Esophagus muscularis mucosa (tissue), 4 donors: ENCODE measurements at regions not wholly inside any gene's neighbourhood (a gene's known extent, or its start where the extent isn't known, plus 50 kb on each side); places are given as distances from the start of the nearest gene placed in this dataset.

Experiments
- DNase-seq: peaks from one replicate; pipeline ENCODE4 v3.0.0-alpha.2; 2017; ENCODE audit errors: extremely low spot score
- H3K27ac ChIP-seq, 4 donors: fragments of 200-600 bp; sonication (generic); replicated peaks in 1 of 4; 1 replicate in 3 of 4; 2 replicates in 1 of 4; pipeline ENCODE4 v1.5.1; 2016 to 2019; ENCODE audit warnings: mild to moderate bottlenecking in 1 of 4
- H3K27me3 ChIP-seq, 4 donors: fragments of 200-600 bp; sonication (generic); one replicate each; pipeline versions ENCODE4 v1.5.1 to v1.6.0; 2016 to 2019
- H3K36me3 ChIP-seq, 4 donors: fragments of 200-600 bp; sonication (generic); one replicate each; pipeline ENCODE4 v1.5.1; 2016 to 2019
- H3K4me1 ChIP-seq, 4 donors: fragments of 200-600 bp; sonication (generic); one replicate each; pipeline ENCODE4 v1.5.1; 2016 to 2019
- H3K4me3 ChIP-seq, 4 donors: fragments of 200-600 bp; sonication (generic); 1 replicate in 2 of 4; 2 replicates in 2 of 4; pipeline ENCODE4 v1.5.1; 2016 to 2019; ENCODE audit warnings: mild to moderate bottlenecking in 4 of 4, moderate library complexity in 1 of 4
- H3K9me3 ChIP-seq, 4 donors: fragments of 200-600 bp; sonication (generic); 1 replicate in 3 of 4; 2 replicates in 1 of 4; pipeline ENCODE4 v1.5.1; 2016 to 2019
- CTCF ChIP-seq, 3 experiments: fragments of 200-600 bp in 2 of 3; fragments of 450-650 bp in 1 of 3; sonication (generic) in 2 of 3; IDR thresholded peaks; one replicate each; pipeline ENCODE4 v1.5.1; 2017 to 2019; ENCODE audit warnings: antibody characterized with exemption in 3 of 3, mild to moderate bottlenecking in 2 of 3, moderate library complexity in 1 of 3
- EP300 ChIP-seq: sonication (generic); formaldehyde crosslinking; IDR thresholded peaks from one replicate; pipeline ENCODE4 v1.6.1; 2017; ENCODE audit warnings: antibody characterized with exemption
- POLR2A ChIP-seq: fragments of 450-650 bp; IDR thresholded peaks from one replicate; pipeline ENCODE4 v1.6.1; 2017; ENCODE audit warnings: antibody characterized with exemption, moderate library complexity, mild to moderate bottlenecking, low read depth
- POLR2AphosphoS5 ChIP-seq, 2 donors: sonication (generic); formaldehyde crosslinking; IDR thresholded peaks; one replicate each; pipeline ENCODE4 v1.6.1; 2017; ENCODE audit warnings: antibody characterized with exemption in 2 of 2
- WGBS: methylation state at CpG from one replicate; pipeline ENCODE4 v1.1.5; 2018; 5-methylcytosine and 5-hydroxymethylcytosine counted together
- intact Hi-C: fragments of 100-400 bp; cut with DNase I; formaldehyde crosslinking; loops from one replicate; pipeline ENCODE4 v1.15.1; 2023

DNA sequence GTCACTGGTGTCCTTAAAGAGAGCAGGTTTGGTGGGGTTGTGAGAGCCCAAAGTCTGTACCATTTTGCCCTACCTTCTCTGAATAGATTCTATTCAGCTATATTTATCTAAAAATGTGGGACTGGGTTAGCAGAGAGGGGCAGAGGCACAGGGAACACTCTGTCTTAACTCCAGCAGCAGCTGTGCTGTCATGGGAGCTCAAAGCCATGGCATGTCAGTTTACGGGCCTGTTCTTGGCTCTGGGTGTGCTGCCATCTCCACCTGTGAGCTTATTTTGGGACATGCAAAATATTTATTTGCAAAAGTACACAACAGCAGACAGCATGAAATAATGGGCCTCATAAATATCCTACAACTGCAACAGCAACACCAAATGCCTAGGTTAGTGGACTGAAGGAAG lies 129.6 kb upstream of the KCTD1 start:
- no peaks in the 10 kb centered on the region for H3K36me3 ChIP-seq
- DNase-seq: peak; percentile 70
- WGBS: 100% methylated on average over 1 of the region's 1 CpG
- no peak overlapping the region for H3K4me3 ChIP-seq
- H3K27ac ChIP-seq: no peak overlapping the region
- H3K27me3 ChIP-seq: peaks cover 0 to 6% (median 0%) of the 10 kb centered on the region in 4 donors
- H3K9me3 ChIP-seq: no peaks in the 10 kb centered on the region
- no peaks in the 10 kb centered on the region for H3K4me1 ChIP-seq
- intact Hi-C loops: no loop called here
- no peak for TF ChIP-seq CTCF (IDR thresholded peaks at IDR 0.05)

- no peak for TF ChIP-seq EP300
- no peak for TF ChIP-seq CTCF (IDR thresholded peaks at IDR 0.05)
- TF ChIP-seq POLR2AphosphoS5 (IDR thresholded peaks at IDR 0.05): no peak
- TF ChIP-seq POLR2A: no peak
- 75% methylated on average over 2 of the region's 2 CpGs for WGBS
- H3K27me3 ChIP-seq: peaks cover 0 to 10% (median 0%) of the 10 kb centered on the region in 4 donors
- intact Hi-C loops: no loop called here
- H3K9me3 ChIP-seq: no peaks in the 10 kb centered on the region
- H3K27ac ChIP-seq: no peak overlapping the region
- no peak overlapping the region for H3K4me3 ChIP-seq
- no peaks in the 10 kb centered on the region for H3K36me3 ChIP-seq
- H3K4me1 ChIP-seq: no peaks in the 10 kb centered on the region
- no peak for DNase-seq
Measured at GRCh38 chr18:26667046-26667445, 118.7 kb upstream of the KCTD1 start.

GRCh38 chr18:26662996-26663395 lies 114.6 kb upstream of the KCTD1 start:
- peaks cover 3 to 6% (median 5%) of the 10 kb centered on the region in 4 donors for H3K4me1 ChIP-seq
- H3K9me3 ChIP-seq: no peaks in the 10 kb centered on the region
- peaks cover 0 to 10% (median 0%) of the 10 kb centered on the region in 4 donors for H3K27me3 ChIP-seq
- no peak for TF ChIP-seq EP300
- TF ChIP-seq CTCF (IDR thresholded peaks at IDR 0.05): no peak
- no peak for TF ChIP-seq POLR2AphosphoS5 (IDR thresholded peaks at IDR 0.05)
- TF ChIP-seq POLR2A: no peak
- H3K36me3 ChIP-seq: no peaks in the 10 kb centered on the region
- no peak for DNase-seq
- intact Hi-C loops: no loop called here
- no peak overlapping the region for H3K27ac ChIP-seq
- WGBS: 75% methylated on average over 5 of the region's 5 CpGs
- no peak overlapping the region for H3K4me3 ChIP-seq

DNA sequence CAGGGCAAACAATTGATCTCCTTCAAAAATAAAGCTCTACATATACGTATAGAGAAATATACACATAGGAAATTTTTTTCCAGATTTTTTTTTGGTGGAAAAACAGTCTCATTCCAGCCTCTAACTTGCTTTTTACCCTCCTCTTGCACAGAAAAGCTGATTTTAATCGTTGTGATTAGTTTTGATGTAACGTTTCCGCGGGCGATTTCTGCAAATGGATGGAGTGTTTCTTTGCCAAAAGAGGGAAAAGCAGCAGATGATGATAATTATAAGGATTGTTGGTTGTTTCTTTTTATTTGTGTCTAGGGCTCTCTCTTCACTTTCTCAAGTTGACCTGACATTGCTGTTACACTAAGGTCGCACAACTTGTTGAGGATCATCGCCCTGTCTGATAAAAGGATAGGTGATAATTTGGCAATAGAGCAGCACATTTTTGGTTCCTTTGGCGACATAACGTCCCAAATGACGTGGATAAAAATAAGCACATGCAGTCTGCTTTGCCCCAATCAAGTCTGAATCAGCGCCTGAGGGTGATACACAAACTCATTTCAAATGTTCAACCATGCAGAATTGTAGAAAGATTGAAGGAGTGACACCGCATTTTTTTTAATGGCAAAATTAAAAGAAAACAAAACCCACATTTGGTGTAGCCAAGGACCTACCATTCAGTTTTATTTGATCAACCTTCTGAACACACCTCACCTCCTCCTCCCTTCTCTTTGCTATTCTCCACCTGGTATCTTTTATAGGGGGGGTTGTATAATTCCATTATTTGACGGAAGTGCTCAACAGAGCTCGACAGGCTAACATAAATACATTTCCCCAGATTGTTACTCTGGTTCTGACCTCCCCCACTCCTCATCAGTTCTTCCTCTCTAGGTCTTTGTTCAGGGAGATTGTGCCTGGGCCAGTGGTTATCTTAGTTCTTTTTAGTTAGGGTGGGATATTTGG lies 109.6 kb upstream of the KCTD1 start:
- H3K9me3 ChIP-seq: no peaks in the 10 kb centered on the region
- no peaks in the 10 kb centered on the region for H3K27me3 ChIP-seq
- TF ChIP-seq CTCF (IDR thresholded peaks at IDR 0.05) (no peak), EP300 (no peak), POLR2A (no peak), POLR2AphosphoS5 (IDR thresholded peaks at IDR 0.05) (no peak)
- no peak for DNase-seq
- intact Hi-C loops: no loop called here
- peak overlapping the region; percentile 84 to 96 (median 90) for H3K27ac ChIP-seq
- WGBS: 9% methylated on average over 15 of the region's 15 CpGs
- H3K4me1 ChIP-seq: peaks cover 20 to 39% (median 28%) of the 10 kb centered on the region in 4 donors
- H3K4me3 ChIP-seq: peak overlapping the region; percentile 85 to 90 (median 86)
- H3K36me3 ChIP-seq: no peaks in the 10 kb centered on the region
